ENCODE measurements at regions not wholly inside any gene's neighbourhood (a gene's known extent, or its start where the extent isn't known, plus 50 kb on each side); places are given as distances from the start of the nearest gene placed in this dataset.

DNA sequence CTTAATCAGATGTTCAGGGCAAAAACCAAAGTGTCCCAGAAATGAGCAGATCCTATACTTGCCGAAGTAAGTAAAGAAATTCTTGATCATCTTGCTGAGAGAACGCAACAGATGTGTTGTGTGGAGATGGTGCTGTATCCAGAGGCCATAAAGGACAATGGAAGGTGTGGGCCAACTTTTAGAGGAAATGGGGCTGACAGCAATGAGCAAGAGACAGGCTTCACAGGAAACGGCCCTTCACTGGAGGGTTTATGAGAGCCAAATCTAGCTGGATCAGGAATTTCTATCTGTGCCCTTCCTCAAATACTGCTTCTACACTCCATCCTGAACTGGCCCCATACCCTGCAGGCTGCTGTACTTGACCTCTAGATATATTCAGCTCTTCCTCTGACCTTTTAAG lies 583.9 kb upstream of the DIPK2B start:
- peaks cover 9% of the 10 kb centered on the region for H3K9me3 Mint-ChIP-seq (ENCODE audit: unreplicated experiment)
- H3K36me3 Mint-ChIP-seq (ENCODE audit: unreplicated experiment), result no peaks in the 10 kb centered on the region
- H3K4me3 Mint-ChIP-seq (ENCODE audit: unreplicated experiment), result no peak overlapping the region
- no peak for DNase-seq (ENCODE audit: extremely low spot score, unreplicated experiment)
- H3K27ac Mint-ChIP-seq (ENCODE audit: unreplicated experiment), result no peak overlapping the region
- H3K27me3 Mint-ChIP-seq (ENCODE audit: unreplicated experiment), result no peaks in the 10 kb centered on the region
- peaks cover 26% of the 10 kb centered on the region for H3K4me1 Mint-ChIP-seq (ENCODE audit: unreplicated experiment)
- TF ChIP-seq, protein P1, sequence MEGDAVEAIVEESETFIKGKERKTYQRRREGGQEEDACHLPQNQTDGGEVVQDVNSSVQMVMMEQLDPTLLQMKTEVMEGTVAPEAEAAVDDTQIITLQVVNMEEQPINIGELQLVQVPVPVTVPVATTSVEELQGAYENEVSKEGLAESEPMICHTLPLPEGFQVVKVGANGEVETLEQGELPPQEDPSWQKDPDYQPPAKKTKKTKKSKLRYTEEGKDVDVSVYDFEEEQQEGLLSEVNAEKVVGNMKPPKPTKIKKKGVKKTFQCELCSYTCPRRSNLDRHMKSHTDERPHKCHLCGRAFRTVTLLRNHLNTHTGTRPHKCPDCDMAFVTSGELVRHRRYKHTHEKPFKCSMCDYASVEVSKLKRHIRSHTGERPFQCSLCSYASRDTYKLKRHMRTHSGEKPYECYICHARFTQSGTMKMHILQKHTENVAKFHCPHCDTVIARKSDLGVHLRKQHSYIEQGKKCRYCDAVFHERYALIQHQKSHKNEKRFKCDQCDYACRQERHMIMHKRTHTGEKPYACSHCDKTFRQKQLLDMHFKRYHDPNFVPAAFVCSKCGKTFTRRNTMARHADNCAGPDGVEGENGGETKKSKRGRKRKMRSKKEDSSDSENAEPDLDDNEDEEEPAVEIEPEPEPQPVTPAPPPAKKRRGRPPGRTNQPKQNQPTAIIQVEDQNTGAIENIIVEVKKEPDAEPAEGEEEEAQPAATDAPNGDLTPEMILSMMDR (IDR thresholded peaks at IDR 0.05), result no peak

DNA sequence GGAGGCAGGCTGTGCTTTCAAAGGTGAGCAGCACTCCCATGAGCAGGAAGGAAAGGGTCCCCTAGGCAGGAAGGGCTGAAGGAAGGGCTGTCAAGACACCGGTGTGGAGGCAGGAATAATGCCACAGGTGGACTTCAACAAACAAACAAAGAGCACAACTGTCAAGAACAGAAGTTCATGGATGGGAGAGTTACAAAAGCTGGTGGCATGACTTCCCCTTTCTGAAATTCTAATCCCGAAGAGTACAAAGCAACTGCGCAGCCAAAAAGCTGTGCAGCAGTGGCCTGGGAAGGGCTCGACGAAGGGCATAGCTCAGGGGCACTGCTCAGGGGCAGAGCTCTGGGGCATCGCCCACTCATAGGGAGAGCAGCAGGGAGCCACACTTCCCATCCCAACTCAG lies 582.3 kb upstream of the DIPK2B start:
- DNase-seq (ENCODE audit: extremely low spot score, unreplicated experiment), result no peak
- TF ChIP-seq, protein P1 (IDR thresholded peaks at IDR 0.05), result no peak
- H3K4me3 Mint-ChIP-seq (ENCODE audit: unreplicated experiment), result no peak overlapping the region
- no peaks in the 10 kb centered on the region for H3K27me3 Mint-ChIP-seq (ENCODE audit: unreplicated experiment)
- peaks cover 9% of the 10 kb centered on the region for H3K9me3 Mint-ChIP-seq (ENCODE audit: unreplicated experiment)
- H3K36me3 Mint-ChIP-seq (ENCODE audit: unreplicated experiment), result no peaks in the 10 kb centered on the region
- H3K27ac Mint-ChIP-seq (ENCODE audit: unreplicated experiment), result no peak overlapping the region
- H3K4me1 Mint-ChIP-seq (ENCODE audit: unreplicated experiment), result peaks cover 20% of the 10 kb centered on the region

DNA sequence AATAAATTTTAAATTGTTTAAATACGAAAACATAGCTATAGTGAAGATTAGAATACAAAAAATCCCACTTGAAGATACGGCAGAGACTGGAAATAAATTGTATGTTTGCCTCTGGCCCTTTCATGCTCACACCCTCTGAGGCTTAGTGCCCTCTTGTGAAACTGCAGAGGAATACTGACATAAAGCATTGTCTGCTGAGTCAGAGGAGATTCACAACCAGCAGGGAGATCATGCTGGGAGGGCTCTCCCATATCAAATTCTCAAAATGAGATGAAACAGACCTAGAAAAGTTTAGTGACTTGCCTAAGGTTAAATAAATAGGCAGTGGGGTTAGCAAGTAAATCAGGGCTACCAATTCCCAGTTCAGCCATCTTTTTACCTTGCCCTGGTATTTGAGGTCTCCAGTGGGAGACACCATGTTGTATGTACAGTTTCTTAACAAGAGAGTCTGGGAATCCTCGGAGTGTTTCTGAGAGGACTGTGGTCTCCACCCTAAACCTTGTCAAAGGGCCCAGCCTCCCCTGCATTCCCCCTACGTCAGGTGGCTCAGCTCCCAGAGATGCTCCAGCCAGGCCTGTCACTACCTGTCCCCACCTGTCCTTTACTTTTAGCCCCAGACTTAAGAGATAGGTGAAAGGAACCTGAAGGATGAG lies 581.4 kb upstream of the DIPK2B start:
- H3K4me1 Mint-ChIP-seq (ENCODE audit: unreplicated experiment), result peaks cover 27% of the 10 kb centered on the region
- H3K9me3 Mint-ChIP-seq (ENCODE audit: unreplicated experiment), result peaks cover 9% of the 10 kb centered on the region
- no peaks in the 10 kb centered on the region for H3K27me3 Mint-ChIP-seq (ENCODE audit: unreplicated experiment)
- no peaks in the 10 kb centered on the region for H3K36me3 Mint-ChIP-seq (ENCODE audit: unreplicated experiment)
- TF ChIP-seq, protein P1 (IDR thresholded peaks at IDR 0.05), result peak; percentile 63
- peak overlapping the region; percentile 75 for H3K27ac Mint-ChIP-seq (ENCODE audit: unreplicated experiment)
- no peak for DNase-seq (ENCODE audit: extremely low spot score, unreplicated experiment)
- H3K4me3 Mint-ChIP-seq (ENCODE audit: unreplicated experiment), result no peak overlapping the region

DNA sequence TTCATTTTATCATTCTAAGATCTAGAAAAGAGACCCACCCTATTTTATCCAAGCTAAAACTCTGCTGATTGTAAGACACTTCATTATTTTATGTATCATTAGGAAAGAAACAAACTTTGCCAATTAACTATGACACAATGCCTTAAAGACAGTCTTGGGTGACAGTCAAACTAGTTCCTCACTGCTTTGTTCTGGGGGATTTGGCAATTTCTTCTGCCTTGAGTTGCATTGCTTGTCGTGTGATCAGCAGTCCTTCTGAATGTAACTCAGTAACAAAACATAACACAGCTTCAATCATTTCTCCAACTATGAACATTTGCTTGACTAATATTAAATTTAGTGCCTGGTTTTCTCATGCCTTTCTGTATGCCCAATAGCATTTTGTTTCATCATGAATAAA lies 577.9 kb upstream of the DIPK2B start:
- peaks cover 54% of the 10 kb centered on the region for H3K4me1 Mint-ChIP-seq (ENCODE audit: unreplicated experiment)
- H3K4me3 Mint-ChIP-seq (ENCODE audit: unreplicated experiment), result no peak overlapping the region
- H3K27ac Mint-ChIP-seq (ENCODE audit: unreplicated experiment), result no peak overlapping the region
- no peaks in the 10 kb centered on the region for H3K36me3 Mint-ChIP-seq (ENCODE audit: unreplicated experiment)
- DNase-seq (ENCODE audit: extremely low spot score, unreplicated experiment), result no peak
- H3K27me3 Mint-ChIP-seq (ENCODE audit: unreplicated experiment), result no peaks in the 10 kb centered on the region
- peaks cover 8% of the 10 kb centered on the region for H3K9me3 Mint-ChIP-seq (ENCODE audit: unreplicated experiment)
- TF ChIP-seq, protein P1 (IDR thresholded peaks at IDR 0.05), result no peak

DNA sequence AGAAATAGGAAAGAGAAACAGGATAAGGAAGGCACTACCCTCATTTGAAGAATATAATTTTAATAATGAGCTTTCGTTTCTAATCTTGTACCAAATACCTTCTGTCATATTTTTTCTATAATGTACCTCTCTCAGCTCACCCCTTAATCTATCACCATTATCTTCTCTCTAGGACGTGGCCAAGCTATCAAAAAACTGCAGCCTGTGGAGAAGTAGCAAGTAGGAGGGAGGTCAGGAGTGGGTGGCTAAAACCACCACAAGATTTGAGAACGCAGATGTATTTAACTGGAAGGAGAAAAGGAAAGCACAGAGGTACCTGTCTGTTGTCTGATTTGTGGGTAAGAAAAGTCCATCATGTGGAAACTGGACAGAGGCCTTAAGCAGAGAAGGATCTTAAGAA lies 576.7 kb upstream of the DIPK2B start:
- no peaks in the 10 kb centered on the region for H3K27me3 Mint-ChIP-seq (ENCODE audit: unreplicated experiment)
- H3K4me3 Mint-ChIP-seq (ENCODE audit: unreplicated experiment), result no peak overlapping the region
- peaks cover 5% of the 10 kb centered on the region for H3K9me3 Mint-ChIP-seq (ENCODE audit: unreplicated experiment)
- no peak for DNase-seq (ENCODE audit: extremely low spot score, unreplicated experiment)
- H3K36me3 Mint-ChIP-seq (ENCODE audit: unreplicated experiment), result no peaks in the 10 kb centered on the region
- H3K27ac Mint-ChIP-seq (ENCODE audit: unreplicated experiment), result no peak overlapping the region
- peaks cover 61% of the 10 kb centered on the region for H3K4me1 Mint-ChIP-seq (ENCODE audit: unreplicated experiment)
- TF ChIP-seq, protein P1 (IDR thresholded peaks at IDR 0.05), result no peak
